ENCODE measurements at regions not wholly inside any gene's neighbourhood (a gene's known extent, or its start where the extent isn't known, plus 50 kb on each side); places are given as distances from the start of the nearest gene placed in this dataset.

DNA sequence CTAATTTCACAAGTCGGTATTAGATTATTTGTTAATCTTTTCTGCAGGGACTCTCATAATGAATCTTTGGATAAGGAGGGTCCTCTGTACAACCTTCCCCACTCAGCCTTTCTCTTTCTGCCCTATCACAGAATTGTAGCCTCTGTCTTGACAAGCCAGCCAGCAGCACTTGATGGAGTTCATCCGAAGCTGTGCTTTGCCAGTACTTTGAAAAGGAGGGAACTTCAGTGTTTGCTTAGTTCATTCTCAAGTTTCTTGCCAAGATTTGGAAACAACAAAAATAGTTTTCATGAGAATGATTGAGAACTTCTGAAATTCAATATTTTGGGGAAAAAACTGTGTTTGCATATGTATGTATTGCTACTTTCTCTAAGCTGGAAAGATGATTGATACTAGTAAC lies 69.3 kb upstream of the HMGB1 start:
- TF ChIP-seq, protein P1, sequence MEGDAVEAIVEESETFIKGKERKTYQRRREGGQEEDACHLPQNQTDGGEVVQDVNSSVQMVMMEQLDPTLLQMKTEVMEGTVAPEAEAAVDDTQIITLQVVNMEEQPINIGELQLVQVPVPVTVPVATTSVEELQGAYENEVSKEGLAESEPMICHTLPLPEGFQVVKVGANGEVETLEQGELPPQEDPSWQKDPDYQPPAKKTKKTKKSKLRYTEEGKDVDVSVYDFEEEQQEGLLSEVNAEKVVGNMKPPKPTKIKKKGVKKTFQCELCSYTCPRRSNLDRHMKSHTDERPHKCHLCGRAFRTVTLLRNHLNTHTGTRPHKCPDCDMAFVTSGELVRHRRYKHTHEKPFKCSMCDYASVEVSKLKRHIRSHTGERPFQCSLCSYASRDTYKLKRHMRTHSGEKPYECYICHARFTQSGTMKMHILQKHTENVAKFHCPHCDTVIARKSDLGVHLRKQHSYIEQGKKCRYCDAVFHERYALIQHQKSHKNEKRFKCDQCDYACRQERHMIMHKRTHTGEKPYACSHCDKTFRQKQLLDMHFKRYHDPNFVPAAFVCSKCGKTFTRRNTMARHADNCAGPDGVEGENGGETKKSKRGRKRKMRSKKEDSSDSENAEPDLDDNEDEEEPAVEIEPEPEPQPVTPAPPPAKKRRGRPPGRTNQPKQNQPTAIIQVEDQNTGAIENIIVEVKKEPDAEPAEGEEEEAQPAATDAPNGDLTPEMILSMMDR (IDR thresholded peaks at IDR 0.05): no peak
- no peak for TF ChIP-seq POLR2A (IDR thresholded peaks at IDR 0.05)

Measured in esophagus squamous epithelium (tissue), 4 donors.